Stimulated activated CD8-positive, alpha-beta memory T cell treated with anti-CD3 and anti-CD28 coated beads, Interleukin-15, amount 100 ng/mL, for 24 hours (primary cell): ENCODE measurements at regions not wholly inside any gene's neighbourhood (a gene's known extent, or its start where the extent isn't known, plus 50 kb on each side); places are given as distances from the start of the nearest gene placed in this dataset.

Experiments used
- DNase-seq: peaks from one replicate; pipeline ENCODE4 v3.0.0-alpha.2; 2020; ENCODE audit warnings: low read depth

DNA sequence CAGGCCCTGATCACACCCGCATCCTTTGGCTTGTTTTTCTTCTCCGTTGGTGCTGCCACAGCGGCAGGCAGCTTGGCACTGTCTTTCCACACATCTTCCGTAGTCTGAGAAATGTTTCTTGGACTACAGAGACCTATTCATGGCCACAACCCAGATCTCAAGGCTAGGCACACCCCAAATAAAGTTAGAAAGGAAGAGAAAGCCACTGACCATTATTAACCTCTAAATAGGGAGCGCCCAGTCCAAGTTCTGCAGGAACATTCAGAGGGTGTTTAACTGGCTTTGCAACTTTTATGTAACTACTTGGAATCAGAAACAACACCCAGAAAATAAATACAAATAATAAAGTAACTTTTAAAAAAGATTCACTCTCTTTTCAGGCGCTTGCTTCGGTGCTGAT is 124.8 kb upstream of the NEDD9 start:
- DNase-seq = no peak

DNA sequence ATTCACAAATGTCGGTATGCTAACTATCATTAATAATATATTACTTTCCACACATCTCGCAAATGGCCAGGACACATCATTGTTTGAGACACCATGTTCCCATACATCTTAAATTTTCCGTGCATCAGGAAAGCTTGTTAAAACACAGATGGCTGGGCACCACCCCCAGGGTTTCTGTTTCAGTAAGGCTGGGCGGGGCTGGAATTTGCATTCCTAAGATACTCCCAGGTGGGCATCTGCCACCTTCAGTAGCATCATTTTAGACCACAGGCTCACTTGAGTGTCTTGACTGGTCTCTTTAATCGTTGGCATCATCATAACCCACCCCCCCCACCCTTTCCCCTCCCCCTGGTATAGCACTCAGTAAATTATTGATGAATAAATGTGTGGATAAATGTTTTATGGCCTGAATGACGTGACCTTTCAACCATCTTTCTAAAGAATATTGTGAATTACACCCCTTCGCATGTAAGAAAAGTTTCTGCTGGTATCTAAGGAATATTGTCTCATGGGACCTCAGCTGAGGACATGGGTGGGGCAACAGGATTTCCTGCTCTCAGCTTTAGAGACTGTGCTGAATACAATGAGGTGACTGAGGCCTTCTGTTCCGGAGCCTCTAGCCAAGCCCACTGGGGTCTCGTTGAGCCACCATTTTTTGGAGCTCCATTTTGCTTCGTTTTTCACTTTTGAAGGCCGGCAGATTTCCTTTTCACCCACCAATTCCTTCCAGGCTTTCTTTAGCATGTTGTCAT is 124.1 kb upstream of the NEDD9 start:
- no peak for DNase-seq

DNA sequence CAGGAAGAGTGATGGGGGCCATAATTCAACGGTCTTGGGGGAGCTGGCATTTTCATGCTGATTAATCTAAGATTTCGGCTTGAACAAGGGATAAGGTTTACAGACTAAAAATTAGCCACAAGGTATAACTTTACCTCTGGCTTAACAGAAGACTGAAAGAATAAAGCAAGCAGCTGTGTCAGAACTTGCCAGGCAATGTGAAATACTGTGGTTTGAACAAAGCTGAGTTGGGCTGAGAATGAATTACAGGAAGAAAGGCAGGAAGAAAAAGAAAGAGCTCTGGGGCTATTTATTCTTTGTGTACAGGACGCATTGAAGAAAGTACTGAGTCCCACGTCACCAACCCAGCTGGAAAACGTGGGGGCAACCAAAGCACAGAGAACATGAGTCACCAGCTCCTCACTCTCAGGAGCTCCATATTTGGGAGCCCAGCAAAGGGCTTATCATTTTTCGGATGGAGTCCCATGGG is 121.5 kb upstream of the NEDD9 start:
- no peak for DNase-seq

DNA sequence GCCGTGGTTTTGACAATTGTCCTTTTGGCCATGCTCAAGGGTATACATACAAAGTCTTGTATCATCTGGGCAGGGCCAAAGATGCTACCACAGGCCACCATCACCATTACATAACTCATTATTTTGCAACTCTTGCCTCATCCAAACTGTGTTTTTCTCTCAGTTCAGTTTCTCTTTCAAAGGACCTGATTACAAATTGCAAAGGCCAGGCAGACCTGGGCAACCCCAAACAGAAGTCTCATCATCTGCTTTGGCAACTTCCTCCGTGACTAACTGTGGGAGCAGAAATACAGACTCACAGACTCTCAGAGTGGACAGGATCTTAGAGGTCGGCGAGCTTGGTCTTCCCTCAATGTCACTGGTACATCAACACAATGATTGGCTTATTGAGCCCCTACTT is 117.8 kb upstream of the NEDD9 start:
- no peak for DNase-seq

DNA sequence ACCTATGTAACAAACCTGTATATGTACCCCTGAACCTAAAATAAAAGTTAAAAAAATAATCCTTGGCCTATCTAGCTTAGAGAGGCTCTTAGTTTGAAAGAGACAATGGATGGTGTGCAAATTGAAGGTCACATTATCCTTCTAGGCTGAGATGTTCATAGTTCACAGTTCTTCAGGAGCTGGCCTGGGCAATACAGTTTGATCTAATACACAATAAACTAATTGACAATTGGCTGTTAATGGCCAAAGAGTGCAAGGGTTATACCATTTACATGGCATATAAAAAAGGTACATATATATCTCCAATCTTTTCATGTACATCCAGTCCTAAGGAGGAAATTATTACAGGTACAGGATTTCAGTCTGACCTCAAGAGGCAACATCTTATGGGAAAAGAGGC is 117.4 kb upstream of the NEDD9 start:
- no peak for DNase-seq

DNA sequence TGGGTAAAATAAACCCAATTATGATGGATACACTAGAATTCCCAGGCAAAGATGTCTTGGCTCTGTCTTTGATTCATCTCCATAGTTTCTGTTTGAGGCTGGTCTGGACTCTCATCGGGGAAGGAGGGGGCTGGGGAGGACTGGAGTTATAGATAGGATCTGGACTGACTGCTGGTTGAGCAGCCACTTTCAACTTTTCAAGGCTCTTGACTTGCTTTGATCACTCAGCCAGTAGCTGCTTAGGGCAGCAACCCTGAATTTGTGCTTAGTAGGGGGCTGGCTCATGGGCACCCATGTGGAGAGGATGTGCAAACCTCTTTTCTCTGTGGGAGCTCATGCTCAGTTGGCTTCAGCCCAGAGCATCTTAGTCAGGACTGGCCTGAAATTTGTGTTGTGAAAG is 114.0 kb upstream of the NEDD9 start:
- DNase-seq = no peak

DNA sequence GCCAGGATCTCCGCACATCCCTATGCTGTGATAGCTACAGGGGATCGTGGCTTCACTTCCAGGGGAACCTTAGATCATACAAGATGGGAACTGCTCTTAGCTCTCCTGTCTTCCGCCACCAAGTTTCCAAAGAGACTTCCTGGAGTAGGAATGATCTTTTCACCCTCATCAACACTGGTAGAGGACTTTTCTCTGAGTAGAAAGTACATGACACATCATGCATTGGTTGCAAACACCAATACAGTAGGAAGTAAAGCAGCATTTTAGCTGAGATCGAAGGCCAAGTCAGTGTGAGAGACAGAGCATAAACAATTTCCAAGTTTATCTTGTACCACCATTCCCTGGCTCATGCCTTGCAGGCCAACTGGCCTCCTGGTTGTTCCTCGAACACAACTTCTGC is 113.1 kb upstream of the NEDD9 start:
- DNase-seq = no peak

DNA sequence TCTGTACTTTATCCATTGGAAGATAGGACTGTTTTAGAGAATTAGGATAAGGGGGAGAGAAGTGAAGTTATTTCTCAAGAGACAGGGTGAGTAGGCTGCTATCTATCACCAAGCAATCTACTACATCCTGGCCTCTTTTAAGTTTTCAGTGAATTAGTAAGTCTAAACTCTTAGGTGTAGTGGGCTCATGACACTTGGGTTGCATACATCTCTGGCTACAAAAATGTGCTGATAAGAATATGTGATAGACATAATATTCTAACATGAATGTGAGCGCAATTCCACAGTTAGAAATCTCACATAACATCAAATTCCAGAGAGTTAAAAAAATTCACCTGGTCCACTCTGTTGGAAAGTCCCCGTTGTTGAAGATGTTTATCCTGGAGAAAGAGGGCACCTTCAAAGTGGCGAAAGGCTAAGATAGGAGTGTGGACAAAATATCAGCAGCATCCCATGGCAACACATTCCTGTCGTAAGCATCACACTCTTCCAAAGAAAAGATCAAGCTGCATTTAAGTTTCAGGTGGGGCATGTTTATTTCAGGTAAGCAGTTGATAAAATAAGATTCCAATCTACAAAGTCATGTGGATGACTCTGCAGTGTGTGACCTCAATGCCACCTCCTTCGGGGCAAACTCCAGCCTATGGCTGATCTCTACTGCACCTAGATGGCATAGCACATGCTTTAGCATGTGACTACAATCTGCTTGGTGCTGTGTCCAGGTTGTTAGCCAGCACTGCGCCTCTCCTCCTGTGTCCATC is 111.7 kb upstream of the NEDD9 start:
- DNase-seq = no peak

DNA sequence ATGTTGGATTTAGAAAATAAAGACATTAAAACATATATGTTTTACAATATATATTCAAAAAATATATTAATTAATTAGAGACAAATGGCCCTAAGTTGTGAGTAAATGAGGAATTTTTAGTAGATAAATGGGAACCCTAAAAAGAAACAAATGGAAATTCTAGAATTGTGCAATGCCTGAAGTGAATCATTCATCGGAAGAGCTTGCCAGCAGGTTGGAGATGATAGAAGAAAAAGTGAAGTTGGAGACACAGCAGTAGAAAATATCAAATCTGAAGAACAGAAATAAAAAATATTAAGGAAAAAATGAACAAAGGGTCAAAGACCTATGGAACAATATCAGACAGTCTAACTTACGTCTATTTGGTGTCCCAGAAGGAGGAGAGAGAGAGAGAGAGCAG is 109.4 kb upstream of the NEDD9 start:
- no peak for DNase-seq

DNA sequence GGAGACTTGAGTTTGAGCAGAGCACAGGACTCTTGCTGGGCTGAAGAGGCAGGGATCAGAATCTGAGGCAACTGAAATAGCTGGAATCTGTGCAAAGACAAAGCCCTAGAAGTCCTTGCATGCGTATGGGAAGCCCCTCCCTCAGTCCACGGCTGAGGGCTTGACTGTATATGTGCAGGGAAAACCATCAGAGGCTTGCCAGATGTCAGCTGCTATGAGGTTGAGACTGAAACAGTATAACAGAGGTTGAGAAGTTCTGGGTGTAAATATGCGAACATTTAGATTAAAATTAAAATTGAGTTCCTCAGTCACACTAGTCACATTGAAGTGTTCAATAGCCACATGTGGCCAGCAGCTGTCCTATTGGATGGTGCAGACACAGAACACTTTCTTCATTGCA is 108.8 kb upstream of the NEDD9 start:
- no peak for DNase-seq

DNA sequence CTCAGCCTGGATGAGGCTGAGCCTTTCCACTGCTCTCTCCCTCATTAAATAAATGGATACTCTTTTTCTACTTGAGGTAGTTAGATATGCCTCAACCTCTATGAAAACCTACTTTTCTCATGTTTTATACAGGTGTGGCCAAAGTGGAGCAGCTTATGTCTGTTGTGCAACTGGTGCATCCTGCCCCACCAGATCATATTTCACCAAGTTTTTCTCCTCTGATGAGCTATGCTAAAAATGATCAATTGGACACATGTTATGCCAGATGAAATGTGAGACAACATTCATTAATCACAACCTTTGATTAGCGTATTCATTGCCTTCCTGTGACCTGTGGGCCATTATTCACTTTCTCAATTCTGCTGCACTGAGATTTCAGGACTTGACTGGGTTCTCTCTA is 106.9 kb upstream of the NEDD9 start:
- DNase-seq = no peak

DNA sequence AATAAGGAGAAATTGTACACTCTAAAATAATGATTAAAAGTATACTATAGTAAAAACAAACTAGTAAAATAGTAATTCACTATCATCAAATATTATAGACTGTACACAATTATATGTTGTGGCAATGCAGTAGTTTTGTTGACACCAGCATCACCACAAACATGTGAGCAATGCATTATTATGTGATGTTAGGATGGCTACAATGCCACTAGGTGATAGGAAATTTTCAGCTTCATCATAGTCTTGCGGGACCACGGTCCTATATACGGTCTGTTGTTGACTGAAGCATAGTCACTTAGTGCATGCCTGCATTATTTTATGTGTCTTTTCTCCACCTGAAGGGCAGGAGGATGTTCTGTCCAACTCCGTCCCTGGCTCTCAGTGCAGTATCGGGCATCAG is 104.8 kb upstream of the NEDD9 start:
- DNase-seq = no peak

DNA sequence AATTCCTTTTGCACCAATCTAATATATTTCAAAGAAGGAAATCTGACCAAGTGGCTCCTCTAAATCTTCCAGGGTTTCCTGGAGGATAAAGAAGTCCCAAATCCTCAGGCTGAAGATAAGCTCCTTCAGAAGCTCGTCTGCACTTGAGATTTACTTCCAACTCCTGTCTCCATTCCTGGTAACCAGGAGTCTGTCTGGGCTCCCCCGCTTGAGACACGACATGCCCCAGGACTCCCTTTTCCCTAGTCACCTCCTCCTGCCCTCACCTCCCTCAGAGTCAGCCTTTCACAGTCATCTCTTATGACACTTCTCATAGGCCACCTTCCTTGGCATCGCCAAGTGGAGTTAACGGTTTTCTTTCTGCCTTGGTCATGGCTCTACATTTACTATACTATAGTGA is 103.4 kb upstream of the NEDD9 start:
- DNase-seq = no peak

DNA sequence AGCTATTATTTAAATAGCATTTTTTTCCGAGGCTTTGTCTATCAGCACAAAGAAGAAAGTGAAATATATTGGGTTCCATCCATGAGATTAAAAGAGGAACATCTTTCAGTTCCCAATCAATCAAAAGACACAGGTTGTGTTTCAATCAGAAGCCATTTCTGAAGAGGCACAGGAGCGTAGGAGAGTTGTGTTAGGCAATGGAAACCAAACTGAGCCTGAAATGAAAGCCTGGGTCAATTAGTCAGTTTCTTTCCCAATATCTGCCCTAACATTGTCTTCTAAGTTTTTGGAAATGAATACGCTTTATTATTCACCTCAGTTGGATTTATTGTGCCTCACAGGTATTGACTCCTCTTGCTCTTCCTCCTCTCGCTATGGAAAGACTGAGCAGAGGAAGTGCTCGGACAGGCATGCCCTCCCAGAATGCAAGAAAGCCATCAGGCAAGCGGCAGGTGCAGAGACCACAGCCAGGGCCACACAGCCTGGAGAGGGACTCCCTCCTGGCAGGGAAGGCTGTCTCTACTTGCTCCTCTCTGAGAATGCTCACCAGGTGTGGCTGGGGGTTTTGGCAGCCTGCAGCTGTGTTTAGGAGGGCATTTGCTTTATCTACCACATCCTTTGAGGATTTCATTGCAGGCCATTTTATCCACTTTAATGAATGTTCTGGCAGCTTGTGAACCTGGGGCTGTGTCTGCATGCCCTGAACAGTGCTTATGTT is 100.8 kb upstream of the NEDD9 start:
- DNase-seq = no peak

DNA sequence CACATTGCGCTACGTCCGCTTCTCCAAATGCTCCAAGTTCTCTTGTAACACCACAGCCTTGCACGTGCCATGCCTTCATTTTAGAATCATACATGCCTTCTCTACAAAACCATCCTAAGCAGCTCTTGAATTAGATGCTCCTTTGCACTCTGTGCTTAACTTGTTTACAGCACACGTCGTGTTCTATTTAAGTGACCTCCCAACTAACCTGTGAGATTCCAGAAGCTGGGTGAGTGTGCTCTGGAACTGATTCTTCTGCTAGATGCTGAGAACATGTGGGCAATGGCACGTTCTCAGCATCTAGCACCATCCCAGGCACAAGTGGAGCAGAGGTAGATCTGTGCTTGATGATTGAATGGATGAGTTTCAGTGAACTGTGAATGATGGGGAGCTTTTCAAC is 100.0 kb upstream of the NEDD9 start:
- DNase-seq = no peak

DNA sequence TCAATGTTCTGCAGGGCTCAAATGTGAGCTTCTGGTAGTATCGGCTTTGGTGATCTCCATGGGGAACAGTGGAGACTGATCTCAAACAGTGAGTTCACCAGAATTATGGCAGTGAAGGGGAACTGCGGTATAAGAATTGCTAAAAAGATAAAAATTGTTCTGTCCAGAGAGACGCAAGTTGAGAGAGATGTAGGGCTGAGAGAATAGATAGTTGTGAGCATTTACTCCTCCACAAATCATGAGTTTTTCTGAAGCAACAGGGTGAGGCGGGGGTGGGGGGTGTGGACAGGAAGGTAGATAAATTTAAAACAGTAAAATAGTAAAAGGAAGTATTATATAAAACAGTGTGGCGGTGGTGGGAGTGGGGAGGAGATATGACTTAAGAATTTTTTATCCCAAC is 98.6 kb upstream of the NEDD9 start:
- DNase-seq = no peak

DNA sequence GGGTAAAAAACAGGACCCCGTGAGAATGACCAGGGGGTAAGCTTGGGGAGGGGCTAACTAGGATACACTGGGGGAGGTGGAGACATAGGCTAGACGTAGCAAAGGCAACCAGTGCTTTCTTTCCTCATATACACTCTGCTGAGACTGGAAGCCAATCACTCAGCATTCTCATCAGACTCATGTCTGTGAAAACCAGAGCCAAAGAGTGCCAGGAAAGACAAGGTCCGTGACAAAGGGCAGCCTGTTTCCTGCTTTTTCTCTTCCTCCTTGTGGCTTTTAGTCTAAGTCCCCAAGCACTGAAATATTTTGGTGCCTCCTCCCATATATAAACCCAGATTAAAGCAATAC is 97.9 kb upstream of the NEDD9 start:
- no peak for DNase-seq

DNA sequence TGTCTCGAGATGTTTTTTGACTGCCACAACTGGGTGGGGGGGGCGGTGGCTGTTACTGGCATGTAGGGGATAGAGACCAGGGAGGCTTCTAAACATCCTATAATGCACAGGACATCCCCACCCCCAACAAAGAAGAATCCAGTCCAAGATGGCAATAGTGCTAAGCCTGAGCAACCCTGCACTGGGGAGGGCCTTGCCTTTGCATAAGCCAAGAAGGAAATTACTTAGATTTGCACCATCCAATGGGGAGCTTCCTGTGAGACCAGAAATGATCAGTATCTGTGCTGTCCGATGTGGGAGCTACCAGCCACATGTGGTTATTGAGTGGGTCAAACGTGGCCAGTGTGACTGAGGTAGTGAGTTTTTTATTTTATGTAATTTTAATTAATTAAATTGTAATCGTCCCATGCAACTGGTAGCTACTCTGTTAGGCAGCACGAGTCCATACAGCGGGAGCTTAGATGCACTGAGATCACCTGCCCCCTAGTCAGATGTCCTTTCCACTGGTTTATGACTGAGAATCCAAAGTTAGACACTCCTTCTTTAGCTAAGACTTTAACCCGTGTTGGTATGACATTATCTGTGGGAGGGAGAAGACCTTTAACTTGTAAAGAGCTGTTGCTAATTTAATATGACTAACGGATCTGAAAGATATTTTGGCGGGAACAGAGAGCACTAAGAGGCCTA is 97.4 kb upstream of the NEDD9 start:
- DNase-seq = no peak

DNA sequence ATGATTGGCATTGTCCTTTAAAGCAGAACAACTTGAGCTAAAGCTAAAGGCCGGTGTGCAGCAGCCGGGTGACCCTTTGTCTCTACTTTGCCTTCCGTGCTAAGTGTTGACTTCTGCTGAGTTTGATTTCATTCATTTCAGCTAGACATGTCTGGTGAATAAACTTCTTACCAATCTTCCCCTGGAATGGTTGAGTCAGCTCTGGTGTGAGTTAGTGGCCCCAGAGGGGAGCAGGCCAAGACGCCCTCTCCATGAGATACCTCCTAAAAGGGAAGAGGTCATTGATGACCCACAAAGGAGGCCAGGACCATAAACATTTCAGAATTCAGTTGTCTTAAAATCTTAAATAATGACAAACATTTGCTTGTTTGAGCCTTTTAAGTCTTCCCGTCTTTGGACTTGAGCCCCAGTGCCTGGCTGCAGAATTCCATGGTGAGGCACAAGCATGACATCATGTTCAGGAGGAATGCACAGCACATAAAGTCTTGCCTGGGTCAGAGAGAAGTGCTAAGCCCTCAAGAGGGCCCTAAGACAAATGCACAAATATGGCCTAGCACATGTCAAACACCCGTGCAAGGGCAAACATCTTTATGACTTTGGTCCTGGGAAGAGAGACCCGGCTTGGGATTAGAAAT is 96.3 kb upstream of the NEDD9 start:
- DNase-seq = no peak

DNA sequence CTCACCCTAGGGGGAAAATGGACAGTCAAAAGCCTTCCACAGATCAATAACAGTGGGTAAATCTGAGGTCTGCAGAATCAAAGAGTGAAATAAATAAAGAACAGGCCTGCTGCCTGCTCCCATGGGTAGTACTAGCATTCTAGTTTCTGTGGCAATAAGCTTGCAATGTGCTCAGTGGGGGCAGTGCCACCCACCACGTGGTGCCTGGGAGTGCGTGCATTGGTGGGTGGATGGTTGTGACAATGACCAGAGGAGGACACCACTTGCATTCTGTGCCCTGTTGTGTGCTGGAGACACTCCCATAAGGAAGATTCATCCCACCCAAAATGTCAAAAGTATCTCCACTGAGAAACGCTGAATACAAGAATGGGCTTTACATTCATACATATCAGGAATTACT is 95.5 kb upstream of the NEDD9 start:
- no peak for DNase-seq

DNA sequence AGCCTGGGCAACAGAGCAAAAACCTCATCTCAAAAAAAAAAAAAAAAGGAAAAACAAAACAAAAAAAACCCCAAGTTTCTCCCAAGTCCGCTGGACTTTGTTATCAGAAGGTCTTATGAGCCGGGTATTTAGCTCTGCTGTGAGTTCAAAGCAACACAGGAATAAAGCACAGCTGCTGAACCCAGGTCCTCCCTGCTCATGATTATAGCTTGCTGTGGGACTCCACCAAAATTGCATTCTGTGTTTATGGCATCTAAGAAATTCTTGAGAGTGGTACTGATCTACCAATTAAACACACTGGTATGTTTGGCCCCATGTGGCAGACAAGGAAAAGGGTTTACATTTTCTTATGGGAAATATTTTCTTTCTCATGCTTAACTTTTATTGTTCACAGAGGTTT is 93.6 kb upstream of the NEDD9 start:
- DNase-seq = no peak

DNA sequence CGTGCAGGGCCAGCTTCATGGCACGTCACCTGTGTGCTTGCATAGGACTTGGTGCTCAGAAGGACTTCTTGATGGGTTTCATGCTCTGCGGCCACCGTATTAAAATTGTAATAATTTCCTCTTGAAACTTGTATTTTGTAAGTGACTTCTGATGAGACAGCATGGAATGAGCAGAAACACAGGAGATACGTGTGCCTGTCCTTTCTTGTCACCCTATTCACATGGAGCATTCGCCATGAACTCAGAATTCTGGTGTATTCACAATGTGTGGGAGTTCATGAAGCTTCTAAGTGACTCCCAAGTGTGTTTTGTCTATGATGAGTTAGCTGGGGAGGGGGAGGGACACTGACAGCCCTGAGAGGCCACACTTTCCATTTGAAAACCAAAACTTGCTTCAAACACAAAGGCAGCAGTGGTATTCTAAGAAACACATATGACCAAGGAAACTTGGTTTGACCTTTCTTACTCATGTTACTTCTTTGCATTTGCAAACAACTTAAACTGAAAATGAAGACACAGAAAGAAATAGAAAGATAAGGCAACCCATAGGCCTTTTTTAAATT is 92.1 kb upstream of the NEDD9 start:
- DNase-seq = no peak
